HEK293 (cell line): ENCODE measurements at regions not wholly inside any gene's neighbourhood (a gene's known extent, or its start where the extent isn't known, plus 50 kb on each side); places are given as distances from the start of the nearest gene placed in this dataset.
"Not testable (repeated sequence)": the region's sequence is repeated elsewhere in the genome, so short reads cannot be mapped to it uniquely, and the experiment has no call there.

Experiments used
- CTCF ChIA-PET: fragments of 350-600 bp; formaldehyde crosslinking; extraction: SDS; loops from one replicate; lab custom pipeline; 2021; ENCODE audit warnings: antibody characterized with exemption; lab: Yijun Ruan, JAX
- POLR2A ChIA-PET: fragments of 300-600 bp; formaldehyde crosslinking; extraction: SDS; loops from one replicate; lab custom pipeline; 2020; ENCODE audit warnings: antibody characterized with exemption, inconsistent platforms; lab: Yijun Ruan, JAX
- H3K27ac ChIP-seq: fragments of 200-500 bp; sonication (Bioruptor generic); 2 replicates; pipeline ENCODE4 v1.5.1; 2014; ENCODE audit warnings: low read depth, low read length, control low read depth, inconsistent platforms; ENCODE audit errors: extremely low read depth
- H3K36me3 ChIP-seq, 2 experiments: fragments of 200-500 bp in 1 of 2; sonication (Bioruptor generic) in 1 of 2; 1 replicate in 1 of 2; 2 replicates in 1 of 2; pipeline ENCODE4 v1.5.1; 2014 to 2017; ENCODE audit warnings: inconsistent platforms in 2 of 2, low read length in 2 of 2; ENCODE audit not compliant: control insufficient read depth in 2 of 2, insufficient read depth in 1 of 2
- H3K4me1 ChIP-seq: fragments of 200-500 bp; sonication (Bioruptor generic); 2 replicates; pipeline ENCODE4 v1.5.1; 2014; ENCODE audit warnings: mild to moderate bottlenecking, low read length, inconsistent platforms; ENCODE audit not compliant: control insufficient read depth, insufficient read depth
- H3K4me3 ChIP-seq: 2 replicates; pipeline ENCODE4 v1.5.1; 2011; ENCODE audit warnings: low read depth, mild to moderate bottlenecking, control low read depth, low read length, moderate library complexity
- H3K9me3 ChIP-seq: fragments of 200-500 bp; sonication (Bioruptor generic); 2 replicates; pipeline ENCODE4 v1.5.1; 2014; ENCODE audit warnings: low read depth, low read length, inconsistent platforms; ENCODE audit not compliant: control insufficient read depth, insufficient read depth
- KLF10 ChIP-seq: fragments of 450-650 bp; IDR thresholded peaks from 2 replicates; pipeline ENCODE4 v1.5.1; 2018; ENCODE audit warnings: missing biosample characterization, mild to moderate bottlenecking, missing genetic modification characterization
- SP7 ChIP-seq: fragments of 450-650 bp; formaldehyde crosslinking; IDR thresholded peaks from 2 replicates; pipeline ENCODE4 v1.5.1; 2016; ENCODE audit warnings: missing biosample characterization, missing genetic modification characterization
- TCF7L2 ChIP-seq: IDR thresholded peaks from 2 replicates; pipeline ENCODE4 v1.6.1; 2011; ENCODE audit warnings: low read depth, mild to moderate bottlenecking, inconsistent platforms, low read length, moderate library complexity, borderline replicate concordance
- ZNF132 ChIP-seq: fragments of 450-650 bp; formaldehyde crosslinking; IDR thresholded peaks from 2 replicates; pipeline ENCODE4 v1.5.1; 2017; ENCODE audit warnings: missing biosample characterization, missing genetic modification characterization, borderline replicate concordance
- ZNF341 ChIP-seq: fragments of 450-650 bp; formaldehyde crosslinking; IDR thresholded peaks from 2 replicates; pipeline ENCODE4; 2016; ENCODE audit warnings: low read depth, missing biosample characterization, missing genetic modification characterization
- ZNF610 ChIP-seq: fragments of 450-650 bp; formaldehyde crosslinking; IDR thresholded peaks from 2 replicates; pipeline ENCODE4 v1.5.1; 2016; ENCODE audit warnings: missing biosample characterization, missing genetic modification characterization, borderline replicate concordance
- TF ChIP-seq, protein P1 (sequence below): fragments of 450-650 bp; formaldehyde crosslinking; IDR thresholded peaks from 2 replicates; pipeline ENCODE4 v1.5.1; 2016; ENCODE audit warnings: missing biosample characterization, missing genetic modification characterization

- Histone ChIP-seq H3K4me1 (no peaks in the 10 kb centered on the region), H3K36me3 (no peaks in the 10 kb centered on the region), H3K4me3 (no peak overlapping the region), H3K9me3 (no peaks in the 10 kb centered on the region), H3K27ac (no peak overlapping the region)
- ChIA-PET CTCF (no interaction called here), POLR2A (no interaction called here)
- TF ChIP-seq ZNF132 (tag by site-specific recombination) (no peak), SP7 (tag by site-specific recombination) (no peak), TCF7L2 (no peak), ZNF610 (tag by site-specific recombination) (no peak), ZNF341 (tag by site-specific recombination) (no peak), KLF10 (tag by site-specific recombination) (no peak)
- TF ChIP-seq, protein P1, sequence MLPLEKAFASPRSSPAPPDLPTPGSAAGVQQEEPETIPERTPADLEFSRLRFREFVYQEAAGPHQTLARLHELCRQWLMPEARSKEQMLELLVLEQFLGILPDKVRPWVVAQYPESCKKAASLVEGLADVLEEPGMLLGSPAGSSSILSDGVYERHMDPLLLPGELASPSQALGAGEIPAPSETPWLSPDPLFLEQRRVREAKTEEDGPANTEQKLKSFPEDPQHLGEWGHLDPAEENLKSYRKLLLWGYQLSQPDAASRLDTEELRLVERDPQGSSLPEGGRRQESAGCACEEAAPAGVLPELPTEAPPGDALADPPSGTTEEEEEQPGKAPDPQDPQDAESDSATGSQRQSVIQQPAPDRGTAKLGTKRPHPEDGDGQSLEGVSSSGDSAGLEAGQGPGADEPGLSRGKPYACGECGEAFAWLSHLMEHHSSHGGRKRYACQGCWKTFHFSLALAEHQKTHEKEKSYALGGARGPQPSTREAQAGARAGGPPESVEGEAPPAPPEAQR (tag by site-specific recombination): no peak
Measured at GRCh38 chr11:49851971-49852389, 100.2 kb upstream of the OR4C13 start.

DNA sequence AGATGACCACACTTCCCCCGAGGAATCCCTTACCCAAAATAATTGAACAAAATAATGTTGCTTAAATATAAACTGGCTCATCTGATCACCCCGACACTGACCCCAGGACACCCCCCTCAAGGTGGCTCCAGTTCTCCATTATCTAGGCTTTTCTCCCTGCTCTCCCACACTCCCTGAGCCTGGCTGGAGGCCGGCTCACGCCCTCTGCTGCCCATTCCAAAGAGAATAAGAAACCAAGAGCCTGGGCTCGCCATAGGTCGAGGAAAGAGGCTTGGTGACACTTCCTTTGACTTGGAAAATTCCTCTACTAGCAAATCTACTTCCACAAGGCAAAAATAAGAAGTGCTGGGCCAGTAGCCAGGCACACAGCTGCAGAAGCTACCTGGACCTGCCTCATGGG is 63.3 kb upstream of the OR4C13 start:
- POLR2A ChIA-PET, CTCF ChIA-PET, H3K27ac ChIP-seq, H3K4me3 ChIP-seq, H3K4me1 ChIP-seq, H3K36me3 ChIP-seq, H3K9me3 ChIP-seq: not testable (repeated sequence)

DNA sequence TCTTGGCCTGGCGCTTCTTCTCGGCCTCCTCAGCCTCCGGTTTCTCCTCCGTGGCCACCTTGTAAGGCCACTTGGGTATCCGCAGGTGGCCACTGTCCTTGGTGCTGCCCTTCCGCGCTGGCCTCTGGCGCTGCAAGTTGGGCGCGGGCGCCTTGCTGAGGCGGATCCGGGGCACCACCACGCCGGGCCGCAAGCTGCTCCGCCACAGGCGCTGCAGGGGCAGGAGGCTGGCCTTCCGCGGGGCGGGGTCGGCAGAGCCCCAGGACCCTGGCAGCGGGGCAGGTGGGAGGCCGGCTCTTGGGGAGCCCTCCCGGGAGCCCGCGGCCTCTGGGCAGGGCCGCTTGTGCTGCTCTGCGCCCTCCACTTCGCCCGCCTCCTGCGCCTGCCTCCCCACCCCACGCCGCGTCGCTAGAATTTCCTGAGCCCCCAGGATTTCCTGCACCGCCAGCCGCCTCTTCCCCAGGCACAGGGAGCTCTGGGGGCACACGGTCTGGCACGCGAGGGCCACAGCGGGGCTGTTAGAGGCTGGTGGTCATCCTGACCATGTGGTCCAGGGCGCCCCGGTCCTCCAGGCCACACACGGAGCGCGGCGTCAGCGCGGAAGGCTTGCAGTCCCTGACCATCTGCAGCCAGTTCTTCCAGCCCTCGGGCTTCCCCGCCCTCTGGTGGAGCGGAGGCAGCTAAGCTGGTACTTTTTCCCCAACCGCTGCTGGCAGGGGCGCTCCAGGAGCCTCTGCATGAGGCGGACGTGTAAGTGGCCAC is 60.1 kb upstream of the OR4C13 start:
- POLR2A ChIA-PET, CTCF ChIA-PET, H3K4me1 ChIP-seq, H3K4me3 ChIP-seq, H3K27ac ChIP-seq, H3K36me3 ChIP-seq, H3K9me3 ChIP-seq: not testable (repeated sequence)

DNA sequence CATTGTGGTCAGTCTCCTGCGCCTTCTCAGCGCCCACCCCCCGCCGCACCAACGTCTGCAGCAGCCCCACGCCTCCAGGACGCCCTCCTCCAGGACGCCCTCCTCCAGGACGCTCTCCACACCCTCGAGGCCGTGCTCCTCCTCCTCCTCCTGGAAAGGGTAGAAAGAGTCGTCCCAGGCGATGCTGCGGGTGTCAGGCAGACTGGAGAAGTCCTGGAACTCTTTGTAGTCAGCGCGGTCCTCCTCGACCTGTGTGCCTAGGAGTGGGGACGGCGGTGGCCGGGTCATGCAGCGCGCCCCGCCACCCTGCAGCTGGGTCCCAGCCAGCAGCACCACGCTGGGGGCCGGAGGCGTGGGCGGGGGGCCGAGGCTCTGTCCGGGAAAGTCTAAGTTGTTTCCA is 58.7 kb upstream of the OR4C13 start:
- H3K27ac ChIP-seq, H3K4me3 ChIP-seq, H3K36me3 ChIP-seq, CTCF ChIA-PET, POLR2A ChIA-PET, H3K4me1 ChIP-seq, H3K9me3 ChIP-seq: not testable (repeated sequence)
